H1 (cell line): ENCODE measurements at regions not wholly inside any gene's neighbourhood (a gene's known extent, or its start where the extent isn't known, plus 50 kb on each side); places are given as distances from the start of the nearest gene placed in this dataset.

ENCODE experiments used
- EGR1 ChIP-seq: IDR thresholded peaks from 2 replicates; pipeline ENCODE4 v1.6.1; 2011; ENCODE audit warnings: low read depth, low read length, borderline replicate concordance
- RXRA ChIP-seq: IDR thresholded peaks from 2 replicates; pipeline ENCODE4 v1.6.1; 2011; ENCODE audit warnings: low read depth, mild to moderate bottlenecking, low read length, moderate library complexity; ENCODE audit not compliant: insufficient read depth

DNA sequence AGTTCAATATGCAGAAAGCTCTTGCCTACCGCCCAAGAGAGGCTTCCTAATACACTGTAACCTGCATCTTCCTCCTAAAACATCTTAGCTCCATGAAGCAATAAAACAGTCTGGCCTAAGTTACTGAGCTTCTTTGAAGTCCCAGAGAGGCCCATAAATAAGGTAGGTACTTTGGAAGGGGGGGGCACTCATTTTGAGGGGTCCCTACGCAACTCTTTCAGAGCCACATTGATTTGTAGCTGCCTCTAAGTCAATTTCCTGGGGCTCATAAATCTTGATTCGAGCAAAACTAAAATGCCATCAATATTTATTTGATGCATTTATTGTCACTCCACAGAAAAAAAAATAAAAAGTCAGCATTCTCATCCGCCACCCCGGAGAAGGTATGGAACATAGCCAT is 60.4 kb upstream of the SIX2 start (continued):
- no peak for TF ChIP-seq EGR1
- TF ChIP-seq RXRA = no peak
